H9 (cell line): ENCODE measurements at regions not wholly inside any gene's neighbourhood (a gene's known extent, or its start where the extent isn't known, plus 50 kb on each side); places are given as distances from the start of the nearest gene placed in this dataset.

ENCODE experiments used
- DNase-seq: peaks from one replicate; pipeline ENCODE4 v3.0.0-alpha.2; 2017
- H2AFZ ChIP-seq: one replicate; pipeline ENCODE4 v1.6.1; 2013; ENCODE audit warnings: mild to moderate bottlenecking, low read length, control low read depth, moderate library complexity
- H2AK5ac ChIP-seq: 2 replicates; pipeline ENCODE4 v1.6.1; 2013; ENCODE audit warnings: low read length, control low read depth, mixed read lengths; ENCODE audit not compliant: insufficient read length
- H2BK120ac ChIP-seq: one replicate; pipeline ENCODE4 v1.6.1; 2013; ENCODE audit warnings: low read depth, mild to moderate bottlenecking, low read length, control low read depth, inconsistent platforms; ENCODE audit not compliant: poor library complexity, severe bottlenecking
- H2BK12ac ChIP-seq: 2 replicates; pipeline ENCODE4 v1.6.1; 2013; ENCODE audit warnings: low read length, control low read depth, mixed read lengths, low read depth; ENCODE audit not compliant: insufficient read length
- H2BK15ac ChIP-seq: 2 replicates; pipeline ENCODE4 v1.6.1; 2013; ENCODE audit warnings: low read depth, low read length, control low read depth
- H2BK20ac ChIP-seq: one replicate; pipeline ENCODE4 v1.6.1; 2013; ENCODE audit warnings: low read depth, mild to moderate bottlenecking, low read length, control low read depth, inconsistent platforms; ENCODE audit not compliant: poor library complexity, severe bottlenecking
- H2BK5ac ChIP-seq: 2 replicates; pipeline ENCODE4 v1.6.1; 2013; ENCODE audit warnings: low read length, control low read depth, mixed read lengths; ENCODE audit not compliant: insufficient read length
- H3K14ac ChIP-seq: 2 replicates; pipeline ENCODE4 v1.6.1; 2013; ENCODE audit warnings: low read length, control low read depth; ENCODE audit not compliant: insufficient read depth
- H3K18ac ChIP-seq: 2 replicates; pipeline ENCODE4 v1.6.1; 2013; ENCODE audit warnings: low read depth, mild to moderate bottlenecking, mixed read lengths, low read length, control low read depth; ENCODE audit not compliant: insufficient read length
- H3K23ac ChIP-seq: 2 replicates; pipeline ENCODE4 v1.6.1; 2013; ENCODE audit warnings: low read length, control low read depth, mixed read lengths, low read depth; ENCODE audit not compliant: insufficient read length
- H3K23me2 ChIP-seq: 2 replicates; pipeline ENCODE4 v1.6.1; 2013; ENCODE audit warnings: low read depth, mild to moderate bottlenecking, mixed read lengths, low read length, control low read depth; ENCODE audit not compliant: insufficient read length, poor library complexity, severe bottlenecking
- H3K27ac ChIP-seq: 2 replicates; pipeline ENCODE4 v1.5.1; 2013; ENCODE audit warnings: low read length, control low read depth, mixed read lengths, low read depth; ENCODE audit not compliant: insufficient read length
- H3K27me3 ChIP-seq: 2 replicates; pipeline ENCODE4 v1.6.1; 2013; ENCODE audit warnings: low read length, control low read depth, inconsistent platforms; ENCODE audit not compliant: insufficient read depth
- H3K4ac ChIP-seq: 2 replicates; pipeline ENCODE4 v1.6.1; 2013; ENCODE audit warnings: low read depth, mild to moderate bottlenecking, control low read depth, inconsistent platforms, low read length, moderate library complexity
- H3K4me1 ChIP-seq: 2 replicates; pipeline ENCODE4 v1.6.1; 2013; ENCODE audit warnings: low read length, control low read depth, inconsistent platforms; ENCODE audit not compliant: insufficient read depth
- H3K4me2 ChIP-seq: 2 replicates; pipeline ENCODE4 v1.6.1; 2013; ENCODE audit warnings: low read length, control low read depth, mixed read lengths; ENCODE audit not compliant: insufficient read length, insufficient read depth
- H3K56ac ChIP-seq: 2 replicates; pipeline ENCODE4 v1.6.1; 2013; ENCODE audit warnings: low read depth, mild to moderate bottlenecking, mixed read lengths, low read length, control low read depth; ENCODE audit not compliant: insufficient read length
- H3K79me1 ChIP-seq: 2 replicates; pipeline ENCODE4 v1.6.1; 2013; ENCODE audit warnings: low read depth, mild to moderate bottlenecking, moderate library complexity, low read length, control low read depth, inconsistent platforms; ENCODE audit not compliant: insufficient read depth, poor library complexity, severe bottlenecking
- H3K79me2 ChIP-seq: 2 replicates; pipeline ENCODE4 v1.6.1; 2013; ENCODE audit warnings: low read length, control low read depth, inconsistent platforms; ENCODE audit not compliant: insufficient read depth
- H3K9ac ChIP-seq: 2 replicates; pipeline ENCODE4 v1.6.1; 2013; ENCODE audit warnings: low read length, control low read depth, mixed read lengths; ENCODE audit not compliant: insufficient read length; ENCODE audit errors: extremely low read depth
- H3K9me3 ChIP-seq: one replicate; pipeline ENCODE4 v1.6.1; 2013; ENCODE audit warnings: low read depth, low read length, inconsistent platforms; ENCODE audit not compliant: control insufficient read depth
- H3T11ph ChIP-seq: one replicate; pipeline ENCODE4 v1.6.1; 2013; ENCODE audit warnings: mild to moderate bottlenecking, low read length, control low read depth, inconsistent platforms
- H4K20me1 ChIP-seq: one replicate; pipeline ENCODE4 v1.6.1; 2013; ENCODE audit not compliant: control insufficient read depth, insufficient read length, insufficient read depth
- H4K5ac ChIP-seq: 2 replicates; pipeline ENCODE4 v1.6.1; 2013; ENCODE audit warnings: low read depth, mild to moderate bottlenecking, mixed read lengths, low read length, control low read depth; ENCODE audit not compliant: insufficient read length
- H4K8ac ChIP-seq: replicated peaks from 2 replicates; pipeline ENCODE4 v1.6.1; 2013; ENCODE audit warnings: low read length, control low read depth, mixed read lengths, low read depth; ENCODE audit not compliant: insufficient read length
- H4K91ac ChIP-seq: 2 replicates; pipeline ENCODE4 v1.6.1; 2013; ENCODE audit warnings: low read depth, mild to moderate bottlenecking, moderate library complexity, mixed read lengths, low read length, control low read depth; ENCODE audit not compliant: insufficient read length
- H3K27ac Mint-ChIP-seq, 3 experiments: 2 replicates in 2 of 3; 3 replicates in 1 of 3; pipeline ENCODE4 v1.8.0; 2020 to 2021; ENCODE audit warnings: mixed read lengths in 3 of 3, mild to moderate bottlenecking in 1 of 3, moderate library complexity in 1 of 3
- H3K27me3 Mint-ChIP-seq: 2 replicates; pipeline ENCODE4 v1.8.0; 2021; ENCODE audit warnings: low read depth, mild to moderate bottlenecking, moderate library complexity, mixed read lengths
- H3K36me3 Mint-ChIP-seq, 3 experiments: 2 replicates in 2 of 3; 3 replicates in 1 of 3; pipeline ENCODE4 v1.8.0; 2020 to 2021; ENCODE audit warnings: low read depth in 3 of 3, mixed read lengths in 3 of 3; ENCODE audit not compliant: insufficient read depth in 1 of 3
- H3K4me1 Mint-ChIP-seq, 2 experiments: 2 replicates each; pipeline ENCODE4 v1.8.0; 2020; ENCODE audit warnings: mixed read lengths in 2 of 2
- H3K4me3 Mint-ChIP-seq, 2 experiments: 2 replicates in 1 of 2; 3 replicates in 1 of 2; pipeline ENCODE4 v1.8.0; 2020 to 2021; ENCODE audit warnings: mild to moderate bottlenecking in 2 of 2, mixed read lengths in 2 of 2, moderate library complexity in 1 of 2
- H3K9me3 Mint-ChIP-seq, 2 experiments: 2 replicates in 1 of 2; 3 replicates in 1 of 2; pipeline ENCODE4 v1.8.0; 2020; ENCODE audit warnings: mild to moderate bottlenecking in 2 of 2, mixed read lengths in 2 of 2, moderate library complexity in 1 of 2
- WGBS: extraction: QIAGEN DNeasy Blood & Tissue Kit; methylation state at CpG from one replicate; pipeline ENCODE4 v1.1.7; 2013; ENCODE audit warnings: missing lambda C conversion rate, low lambda C conversion rate, mixed read lengths; ENCODE audit not compliant: insufficient read length; ENCODE audit errors: extremely low coverage; 5-methylcytosine and 5-hydroxymethylcytosine counted together
- TF ChIP-seq, protein P1 (sequence below): fragments of 200-600 bp; sonication (generic); conservative IDR thresholded peaks from 3 replicates; pipeline ENCODE4 v1.8.0; 2021; ENCODE audit warnings: antibody characterized with exemption, mild to moderate bottlenecking

DNA sequence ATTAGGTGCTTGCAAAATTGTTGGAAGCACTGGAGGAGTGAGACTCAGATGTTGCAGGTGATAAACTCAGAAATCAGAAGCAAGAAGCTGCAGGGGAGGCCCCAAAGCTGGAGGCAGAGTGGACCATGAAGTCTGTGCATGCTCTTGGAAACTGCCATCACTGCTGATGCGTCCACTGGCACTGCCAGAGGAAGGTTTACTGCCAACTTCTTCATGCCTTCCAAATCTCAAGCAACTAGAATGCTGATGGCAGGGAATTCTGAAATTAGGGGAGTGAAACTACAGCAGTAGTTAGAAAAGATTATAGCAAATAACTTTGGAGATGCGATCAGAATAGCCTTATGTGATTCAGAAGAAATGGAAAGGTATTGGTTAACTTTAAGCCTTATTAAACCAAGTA is 277.1 kb upstream of the SDK2 start:
- Histone ChIP-seq H2AK5ac (no peak overlapping the region), H2BK5ac (no peak overlapping the region), H3K4ac (no peak overlapping the region), H3K9me3 (no peaks in the 10 kb centered on the region), H2BK120ac (no peak overlapping the region), H4K91ac (no peak overlapping the region), H2AFZ (no peak overlapping the region), H3K9ac (no peak overlapping the region), H4K20me1 (no peaks in the 10 kb centered on the region), H3K18ac (no peak overlapping the region), H3K4me1 (no peaks in the 10 kb centered on the region), H3K79me1 (no peaks in the 10 kb centered on the region), H3K27ac (no peak overlapping the region), H2BK12ac (no peak overlapping the region), H3K14ac (no peak overlapping the region), H4K5ac (no peak overlapping the region), H3K23me2 (no peaks in the 10 kb centered on the region), H3K23ac (no peak overlapping the region), H3K27me3 (no peaks in the 10 kb centered on the region; the same call in none of the 2 replicates), H3K4me2 (no peak overlapping the region), H4K8ac (no peak overlapping the region), H3T11ph (no peak overlapping the region), H3K56ac (no peak overlapping the region), H2BK20ac (no peak overlapping the region), H3K79me2 (no peaks in the 10 kb centered on the region), H2BK15ac (no peak overlapping the region)
- Mint-ChIP-seq H3K36me3 (peaks cover 0 to 4% (median 2%) of the 10 kb centered on the region in 3 experiments; a peak in 2 of 7 replicates), H3K27me3 (peaks cover 53% of the 10 kb centered on the region), H3K9me3 (peaks cover 8 to 26% of the 10 kb centered on the region in 2 experiments), H3K4me3 (no peak overlapping the region), H3K27ac (no peak overlapping the region), H3K4me1 (no peaks in the 10 kb centered on the region)
- no peak for DNase-seq
- TF ChIP-seq, protein P1, sequence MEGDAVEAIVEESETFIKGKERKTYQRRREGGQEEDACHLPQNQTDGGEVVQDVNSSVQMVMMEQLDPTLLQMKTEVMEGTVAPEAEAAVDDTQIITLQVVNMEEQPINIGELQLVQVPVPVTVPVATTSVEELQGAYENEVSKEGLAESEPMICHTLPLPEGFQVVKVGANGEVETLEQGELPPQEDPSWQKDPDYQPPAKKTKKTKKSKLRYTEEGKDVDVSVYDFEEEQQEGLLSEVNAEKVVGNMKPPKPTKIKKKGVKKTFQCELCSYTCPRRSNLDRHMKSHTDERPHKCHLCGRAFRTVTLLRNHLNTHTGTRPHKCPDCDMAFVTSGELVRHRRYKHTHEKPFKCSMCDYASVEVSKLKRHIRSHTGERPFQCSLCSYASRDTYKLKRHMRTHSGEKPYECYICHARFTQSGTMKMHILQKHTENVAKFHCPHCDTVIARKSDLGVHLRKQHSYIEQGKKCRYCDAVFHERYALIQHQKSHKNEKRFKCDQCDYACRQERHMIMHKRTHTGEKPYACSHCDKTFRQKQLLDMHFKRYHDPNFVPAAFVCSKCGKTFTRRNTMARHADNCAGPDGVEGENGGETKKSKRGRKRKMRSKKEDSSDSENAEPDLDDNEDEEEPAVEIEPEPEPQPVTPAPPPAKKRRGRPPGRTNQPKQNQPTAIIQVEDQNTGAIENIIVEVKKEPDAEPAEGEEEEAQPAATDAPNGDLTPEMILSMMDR: no peak
- no CpG with 5 or more reads among the region's 2 CpGs for WGBS
